H1 (cell line): ENCODE measurements at regions not wholly inside any gene's neighbourhood (a gene's known extent, or its start where the extent isn't known, plus 50 kb on each side); places are given as distances from the start of the nearest gene placed in this dataset.

Source experiments
- EZH2 ChIP-seq: fragments of 200-600 bp; sonication (generic); IDR thresholded peaks from 2 replicates; pipeline ENCODE4 v1.7.1; 2012; ENCODE audit warnings: low read depth, mild to moderate bottlenecking, moderate library complexity, low read length, inconsistent platforms; ENCODE audit not compliant: severe bottlenecking
- SIN3A ChIP-seq, 2 experiments: IDR thresholded peaks in 1 of 2; conservative IDR thresholded peaks in 1 of 2; 2 replicates each; pipeline ENCODE4 v1.6.1; 2011 to 2012; ENCODE audit warnings: low read length in 2 of 2, improper control_type of control experiment in 1 of 2, low read depth in 1 of 2, mild to moderate bottlenecking in 1 of 2
- TF ChIP-seq, protein P1 (sequence below), 3 experiments: IDR thresholded peaks; 1 replicate in 2 of 3; 2 replicates in 1 of 3; pipeline versions ENCODE4 v1.5.1 to v1.6.1; 2011; ENCODE audit warnings: low read length in 3 of 3, mild to moderate bottlenecking in 3 of 3, inconsistent platforms in 2 of 3, low read depth in 1 of 3, moderate library complexity in 1 of 3; ENCODE audit not compliant: insufficient read depth in 1 of 3; ENCODE audit errors: control extremely low read depth in 1 of 3

DNA sequence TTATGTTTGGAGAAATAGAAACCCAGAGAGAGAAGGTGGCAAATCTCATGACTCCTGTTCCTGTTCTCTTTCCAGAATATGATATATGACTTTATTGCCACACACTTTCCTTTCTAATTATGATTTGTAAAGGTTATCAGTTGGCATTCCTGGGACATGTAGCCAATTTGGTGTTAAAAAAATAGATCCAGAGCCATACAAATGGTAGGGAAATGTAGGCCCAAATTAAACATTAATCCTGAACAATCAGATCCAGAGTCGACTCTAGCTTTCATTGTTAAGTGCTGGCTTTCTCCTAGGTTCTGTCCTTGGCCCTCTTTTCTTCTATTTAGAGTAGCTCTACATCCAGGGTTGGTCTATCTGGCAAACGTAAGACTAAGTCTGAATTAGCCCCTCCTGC lies 69.8 kb upstream of the LONRF3 start:
- TF ChIP-seq, protein P1, sequence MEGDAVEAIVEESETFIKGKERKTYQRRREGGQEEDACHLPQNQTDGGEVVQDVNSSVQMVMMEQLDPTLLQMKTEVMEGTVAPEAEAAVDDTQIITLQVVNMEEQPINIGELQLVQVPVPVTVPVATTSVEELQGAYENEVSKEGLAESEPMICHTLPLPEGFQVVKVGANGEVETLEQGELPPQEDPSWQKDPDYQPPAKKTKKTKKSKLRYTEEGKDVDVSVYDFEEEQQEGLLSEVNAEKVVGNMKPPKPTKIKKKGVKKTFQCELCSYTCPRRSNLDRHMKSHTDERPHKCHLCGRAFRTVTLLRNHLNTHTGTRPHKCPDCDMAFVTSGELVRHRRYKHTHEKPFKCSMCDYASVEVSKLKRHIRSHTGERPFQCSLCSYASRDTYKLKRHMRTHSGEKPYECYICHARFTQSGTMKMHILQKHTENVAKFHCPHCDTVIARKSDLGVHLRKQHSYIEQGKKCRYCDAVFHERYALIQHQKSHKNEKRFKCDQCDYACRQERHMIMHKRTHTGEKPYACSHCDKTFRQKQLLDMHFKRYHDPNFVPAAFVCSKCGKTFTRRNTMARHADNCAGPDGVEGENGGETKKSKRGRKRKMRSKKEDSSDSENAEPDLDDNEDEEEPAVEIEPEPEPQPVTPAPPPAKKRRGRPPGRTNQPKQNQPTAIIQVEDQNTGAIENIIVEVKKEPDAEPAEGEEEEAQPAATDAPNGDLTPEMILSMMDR (IDR thresholded peaks at IDR 0.05; ENCODE audit: control extremely low read depth in 1 of 3, insufficient read depth in 1 of 3, low read depth in 1 of 3, low read length in 3 of 3) = no peak
- TF ChIP-seq SIN3A (conservative IDR thresholded peaks at IDR 0.05 in 1 of 2, IDR thresholded peaks at IDR 0.05 in 1 of 2; ENCODE audit: low read depth in 1 of 2, low read length in 2 of 2) = no peak
- TF ChIP-seq EZH2 = no peak
